Daoy (cell line): ENCODE measurements at regions not wholly inside any gene's neighbourhood (a gene's known extent, or its start where the extent isn't known, plus 50 kb on each side); places are given as distances from the start of the nearest gene placed in this dataset.
"Not testable (repeated sequence)": the region's sequence is repeated elsewhere in the genome, so short reads cannot be mapped to it uniquely, and the experiment has no call there.

Experiments
- DNase-seq: peaks from one replicate; pipeline ENCODE4 v3.0.0-alpha.2; 2015; ENCODE audit warnings: low read depth

DNA sequence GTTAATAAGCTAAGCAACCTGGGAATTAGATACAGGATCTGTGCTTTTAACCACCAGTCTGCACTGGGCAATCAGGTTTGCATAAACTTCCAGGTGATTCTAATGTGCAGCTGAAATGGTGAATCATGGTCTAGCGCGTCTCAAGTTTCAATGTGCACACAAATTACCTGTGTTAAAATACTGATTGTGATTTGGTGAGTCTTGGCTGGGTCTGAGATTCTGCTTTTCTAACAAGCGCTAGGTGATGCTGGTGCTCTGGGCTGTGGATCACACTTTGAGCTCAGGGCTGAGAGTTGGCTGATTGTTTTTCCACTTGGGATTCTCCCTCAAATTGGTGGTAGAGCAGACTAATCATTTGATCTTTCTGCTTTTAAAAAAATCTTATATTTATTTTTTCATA, 124.8 kb downstream of the C12orf75 start:
- DNase-seq, result no peak

- DNase-seq, result no peak
Observed at GRCh38 chr12:105457026-105457425, 126.5 kb downstream of the C12orf75 start.

GRCh38 chr12:105459760-105460330, 129.4 kb downstream of the C12orf75 start:
- DNase-seq, result no peak

- no peak for DNase-seq
Observed at GRCh38 chr12:105461271-105461943, 130.9 kb downstream of the C12orf75 start.

- no peak for DNase-seq
Observed at GRCh38 chr12:105461944-105462762, 131.7 kb downstream of the C12orf75 start.

DNA sequence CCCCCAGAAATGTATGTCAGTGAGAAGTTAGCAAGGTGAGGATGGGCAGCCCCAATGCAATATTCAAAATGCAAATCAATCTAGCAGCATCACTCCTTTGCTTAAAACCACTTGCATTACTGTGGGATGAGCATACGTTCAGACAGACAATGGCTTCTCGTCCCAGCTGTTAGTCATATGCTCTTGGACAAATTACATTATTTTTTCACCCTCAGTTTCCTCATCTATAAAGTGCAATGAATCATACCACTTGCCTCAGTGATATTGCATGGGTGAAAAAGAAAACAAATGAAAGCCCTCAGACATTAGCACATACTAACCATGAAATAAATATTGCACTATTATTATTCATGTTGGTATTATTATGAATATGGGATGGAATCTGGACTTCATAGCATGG, 132.3 kb downstream of the C12orf75 start:
- peak; percentile 41 for DNase-seq

DNA sequence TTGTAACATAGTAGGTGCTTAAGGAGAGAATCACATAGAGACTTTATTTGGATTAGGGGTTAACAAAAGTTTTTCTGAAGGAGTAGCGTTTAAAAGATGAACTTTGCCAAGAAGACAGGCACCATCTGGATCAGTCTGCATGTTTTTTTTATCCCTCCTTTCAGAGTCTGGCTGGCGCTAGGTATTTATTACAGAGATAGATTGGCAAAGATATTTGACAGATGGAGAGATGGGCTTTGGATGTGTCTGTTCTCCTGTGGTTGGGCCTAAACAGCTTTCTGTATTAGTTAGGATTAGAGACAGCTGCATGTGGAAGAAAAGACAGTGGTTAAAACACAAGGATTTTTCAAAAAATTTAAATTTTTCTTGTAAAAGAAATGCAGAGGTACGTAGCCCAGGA, 133.9 kb downstream of the C12orf75 start:
- no peak for DNase-seq

GRCh38 chr12:105466231-105466900, 135.9 kb downstream of the C12orf75 start:
- peak; percentile 48 for DNase-seq

- no peak for DNase-seq
Observed at GRCh38 chr12:105466901-105467598, 136.6 kb downstream of the C12orf75 start.

GRCh38 chr12:105467710-105468366, 137.3 kb downstream of the C12orf75 start:
- no peak for DNase-seq

- no peak for DNase-seq
Observed at GRCh38 chr12:105468464-105468863, 138.0 kb downstream of the C12orf75 start.

- DNase-seq, result no peak
Observed at GRCh38 chr12:105469211-105469610, 138.7 kb downstream of the C12orf75 start.

GRCh38 chr12:105469701-105470100, 139.2 kb downstream of the C12orf75 start:
- DNase-seq, result no peak

DNA sequence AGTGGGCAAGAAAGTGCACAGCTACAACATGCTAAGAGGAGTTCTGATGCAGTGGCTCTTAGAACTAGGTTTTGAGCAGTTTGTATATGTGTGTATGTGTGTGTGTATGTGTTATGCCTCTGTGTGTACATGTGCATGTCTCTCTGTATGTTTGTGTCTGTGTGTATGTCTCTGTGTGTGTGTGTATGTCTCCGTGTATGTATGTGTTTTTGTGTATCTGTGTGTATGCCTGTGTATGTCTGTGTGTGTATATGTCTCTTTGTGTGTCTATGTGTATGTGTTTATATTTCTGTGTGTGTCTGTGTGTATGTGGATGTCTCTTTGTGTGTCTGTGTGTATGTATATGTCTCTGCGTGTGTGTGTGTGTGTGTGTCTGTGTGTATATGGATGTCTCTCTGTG, 139.6 kb downstream of the C12orf75 start:
- no peak for DNase-seq

DNA sequence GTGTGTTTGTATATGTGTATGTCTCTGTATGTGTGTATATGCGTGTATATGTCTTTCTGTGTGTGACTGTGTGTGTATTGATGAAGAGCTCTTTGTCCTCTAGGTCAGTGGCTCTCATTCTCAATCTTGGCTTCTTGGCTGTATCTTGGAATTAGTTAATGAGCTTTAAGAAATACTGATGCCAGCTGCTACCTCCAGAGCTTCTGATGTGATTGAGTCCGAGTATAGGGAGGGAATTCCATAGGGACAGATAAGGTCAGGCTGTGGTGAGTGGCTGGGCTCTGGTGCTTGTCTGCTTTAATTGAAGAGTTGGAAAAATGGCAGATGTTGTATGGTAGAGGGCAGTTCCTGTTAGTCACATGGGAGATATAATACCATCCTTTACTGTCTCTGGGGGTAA, 140.1 kb downstream of the C12orf75 start:
- DNase-seq, result no peak

GRCh38 chr12:105474672-105475071, 144.2 kb downstream of the C12orf75 start:
- DNase-seq, result peak; percentile 65

- no peak for DNase-seq
Observed at GRCh38 chr12:105476616-105477015, 146.1 kb downstream of the C12orf75 start.

DNA sequence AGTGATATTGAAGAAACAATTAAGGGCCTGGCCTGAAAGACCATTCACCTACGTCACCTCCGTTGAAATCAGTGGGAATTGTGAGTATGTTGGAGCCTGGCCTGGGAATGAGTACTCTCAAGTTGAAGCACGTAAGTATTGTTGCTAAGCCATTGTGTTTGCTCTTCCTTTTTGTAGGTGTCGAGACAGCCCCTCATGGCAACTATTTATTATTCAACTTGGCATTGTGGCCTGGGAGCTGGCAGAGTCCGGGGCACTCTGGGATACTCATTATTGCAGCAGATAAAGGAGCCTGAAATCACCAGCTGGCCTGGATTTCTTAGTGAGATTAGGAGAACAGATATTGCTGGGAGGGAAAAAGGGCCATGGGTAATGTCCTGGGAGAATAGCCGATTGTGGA, 147.4 kb downstream of the C12orf75 start:
- no peak for DNase-seq

DNA sequence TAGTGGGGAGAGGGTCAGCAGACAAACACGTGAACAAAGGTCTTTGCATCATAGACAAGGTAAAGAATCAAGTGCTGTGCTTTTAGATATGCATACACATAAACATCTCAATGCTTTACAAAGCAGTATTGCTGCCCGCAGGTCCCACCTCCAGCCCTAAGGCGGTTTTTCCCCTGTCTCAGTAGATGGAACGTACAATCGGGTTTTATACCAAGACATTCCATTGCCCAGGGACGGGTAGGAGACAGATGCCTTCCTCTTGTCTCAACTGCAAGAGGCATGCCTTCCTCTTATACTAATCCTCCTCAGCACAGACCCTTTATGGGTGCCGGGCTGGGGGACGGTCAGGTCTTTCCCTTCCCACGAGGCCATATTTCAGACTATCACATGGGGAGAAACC, 148.3 kb downstream of the C12orf75 start:
- DNase-seq, result not testable (repeated sequence)

DNA sequence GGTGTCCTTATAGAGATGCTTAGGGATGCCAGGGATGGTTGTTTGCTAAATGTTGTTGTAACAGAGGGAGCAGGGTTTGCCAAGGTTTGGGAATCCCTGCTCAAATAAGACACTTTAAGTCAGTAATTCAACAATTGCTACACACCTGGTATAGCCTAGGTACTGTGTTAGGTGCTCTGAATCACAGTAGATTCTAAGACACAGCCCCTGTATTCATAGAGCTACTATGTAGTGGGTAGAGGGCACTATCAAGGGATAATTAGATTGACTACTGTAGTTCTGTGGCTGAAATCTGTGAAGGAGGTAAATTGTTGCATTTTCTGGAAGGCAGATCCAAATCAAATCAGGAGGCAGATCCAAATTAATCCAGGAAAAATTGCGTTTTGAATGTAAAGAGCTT, 149.2 kb downstream of the C12orf75 start:
- DNase-seq, result no peak

DNA sequence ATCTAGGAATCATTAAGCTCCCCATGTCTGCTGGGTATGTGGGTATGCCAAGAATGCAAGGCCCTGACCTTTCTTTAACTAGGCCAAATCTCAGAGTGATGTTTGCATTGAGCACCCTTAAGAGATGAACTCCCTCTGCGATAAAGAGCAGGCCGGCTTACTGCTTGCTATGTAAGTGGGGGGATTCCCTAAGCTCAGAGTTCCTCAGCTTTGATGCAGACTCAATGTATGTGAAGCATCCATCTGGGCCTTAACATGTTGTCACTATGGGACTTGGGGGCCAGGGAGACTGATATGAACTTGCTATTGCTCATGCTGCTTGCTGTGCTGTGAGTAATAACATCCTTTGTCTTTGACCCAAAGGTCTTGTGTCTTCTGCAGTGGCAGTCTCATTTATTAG, 149.7 kb downstream of the C12orf75 start:
- no peak for DNase-seq
